ENCODE measurements at regions not wholly inside any gene's neighbourhood (a gene's known extent, or its start where the extent isn't known, plus 50 kb on each side); places are given as distances from the start of the nearest gene placed in this dataset.

GRCh38 chrX:73916931-73917667, 64.6 kb upstream of the XIST start:
- TF ChIP-seq CTCF (IDR thresholded peaks at IDR 0.05; ENCODE audit: low read depth, low read length): no peak
- TF ChIP-seq POLR2A (IDR thresholded peaks at IDR 0.05; ENCODE audit: extremely low read depth, insufficient read length): no peak
- no peak for TF ChIP-seq MAX (IDR thresholded peaks at IDR 0.05; ENCODE audit: low read depth, low read length)

All from NB4 (cell line).